Neural progenitor cell (in vitro differentiated cells): ENCODE measurements at regions not wholly inside any gene's neighbourhood (a gene's known extent, or its start where the extent isn't known, plus 50 kb on each side); places are given as distances from the start of the nearest gene placed in this dataset.

Source experiments
- EZH2 ChIP-seq: fragments of 200-600 bp; sonication (generic); IDR thresholded peaks from 2 replicates; pipeline ENCODE4 v1.6.1; 2017; ENCODE audit warnings: antibody characterized with exemption, mild to moderate bottlenecking, moderate library complexity
- EZH2phosphoT487 ChIP-seq: fragments of 200-600 bp; sonication (generic); IDR thresholded peaks from 2 replicates; pipeline ENCODE4 v1.6.1; 2017; ENCODE audit warnings: antibody characterized with exemption
- TF ChIP-seq, protein P1 (sequence below): fragments of 200-600 bp; sonication (generic); IDR thresholded peaks from 2 replicates; pipeline ENCODE4 v1.5.1; 2017; ENCODE audit warnings: antibody characterized with exemption, mild to moderate bottlenecking

DNA sequence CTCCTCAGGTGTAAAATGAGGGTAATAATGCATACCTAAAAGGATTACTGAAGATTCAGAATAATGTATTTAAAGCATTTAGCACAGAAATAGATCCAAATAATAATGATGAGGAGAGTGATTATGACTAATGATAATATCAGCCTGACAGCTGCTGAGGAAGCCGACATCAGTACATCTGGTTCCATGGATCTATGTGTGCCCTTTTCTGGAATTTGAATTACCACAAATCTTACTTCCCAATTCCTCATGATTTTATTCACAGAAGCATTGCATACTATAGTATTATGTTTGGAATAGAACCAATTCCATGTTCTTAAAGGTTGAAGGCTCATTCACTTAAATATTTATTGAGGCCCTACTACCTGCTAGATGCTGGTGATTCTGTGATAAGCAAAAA, 248.9 kb upstream of the THUMPD2 start:
- TF ChIP-seq, protein P1, sequence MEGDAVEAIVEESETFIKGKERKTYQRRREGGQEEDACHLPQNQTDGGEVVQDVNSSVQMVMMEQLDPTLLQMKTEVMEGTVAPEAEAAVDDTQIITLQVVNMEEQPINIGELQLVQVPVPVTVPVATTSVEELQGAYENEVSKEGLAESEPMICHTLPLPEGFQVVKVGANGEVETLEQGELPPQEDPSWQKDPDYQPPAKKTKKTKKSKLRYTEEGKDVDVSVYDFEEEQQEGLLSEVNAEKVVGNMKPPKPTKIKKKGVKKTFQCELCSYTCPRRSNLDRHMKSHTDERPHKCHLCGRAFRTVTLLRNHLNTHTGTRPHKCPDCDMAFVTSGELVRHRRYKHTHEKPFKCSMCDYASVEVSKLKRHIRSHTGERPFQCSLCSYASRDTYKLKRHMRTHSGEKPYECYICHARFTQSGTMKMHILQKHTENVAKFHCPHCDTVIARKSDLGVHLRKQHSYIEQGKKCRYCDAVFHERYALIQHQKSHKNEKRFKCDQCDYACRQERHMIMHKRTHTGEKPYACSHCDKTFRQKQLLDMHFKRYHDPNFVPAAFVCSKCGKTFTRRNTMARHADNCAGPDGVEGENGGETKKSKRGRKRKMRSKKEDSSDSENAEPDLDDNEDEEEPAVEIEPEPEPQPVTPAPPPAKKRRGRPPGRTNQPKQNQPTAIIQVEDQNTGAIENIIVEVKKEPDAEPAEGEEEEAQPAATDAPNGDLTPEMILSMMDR = no peak
- TF ChIP-seq EZH2phosphoT487 = no peak
- TF ChIP-seq EZH2 = no peak
